CD4-positive, alpha-beta T cell treated with Interleukin-4 for 4 hours (primary cell): ENCODE measurements at regions not wholly inside any gene's neighbourhood (a gene's known extent, or its start where the extent isn't known, plus 50 kb on each side); places are given as distances from the start of the nearest gene placed in this dataset.

Experiments used
- DNase-seq: peaks from one replicate; pipeline ENCODE4 v3.0.0-alpha.2; 2020

DNA sequence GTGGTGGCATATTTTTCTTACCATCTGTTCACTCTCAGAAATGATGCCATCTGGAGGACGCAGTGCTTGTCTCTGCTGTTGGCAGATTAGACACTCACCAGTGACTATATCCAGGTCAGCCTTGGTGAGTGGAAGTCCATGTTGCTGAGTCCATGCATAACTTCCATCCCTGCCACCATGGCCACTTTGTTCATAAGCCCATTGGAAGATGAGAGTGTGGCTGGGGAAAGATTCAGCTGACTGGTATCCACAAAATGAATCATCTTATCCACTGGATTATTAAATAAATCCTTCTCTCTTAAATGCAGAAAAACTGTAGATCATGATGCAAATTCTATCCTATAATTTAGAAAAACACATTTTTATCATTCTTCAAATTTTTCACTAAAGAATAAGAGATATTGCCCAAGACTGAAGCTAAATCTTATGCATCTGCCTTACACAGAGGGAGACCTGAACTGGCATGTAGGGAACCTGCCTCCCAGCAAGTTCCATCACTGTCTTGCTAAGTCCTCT, 726.9 kb downstream of the TNS3 start:
- no peak for DNase-seq

GRCh38 chr7:46853451-46853850, 728.5 kb downstream of the TNS3 start:
- no peak for DNase-seq

- no peak for DNase-seq
These were observed 729.1 kb downstream of the TNS3 start for GRCh38 chr7:46852795-46853194.

- no peak for DNase-seq
These were observed 731.2 kb downstream of the TNS3 start for GRCh38 chr7:46850563-46851330.

DNA sequence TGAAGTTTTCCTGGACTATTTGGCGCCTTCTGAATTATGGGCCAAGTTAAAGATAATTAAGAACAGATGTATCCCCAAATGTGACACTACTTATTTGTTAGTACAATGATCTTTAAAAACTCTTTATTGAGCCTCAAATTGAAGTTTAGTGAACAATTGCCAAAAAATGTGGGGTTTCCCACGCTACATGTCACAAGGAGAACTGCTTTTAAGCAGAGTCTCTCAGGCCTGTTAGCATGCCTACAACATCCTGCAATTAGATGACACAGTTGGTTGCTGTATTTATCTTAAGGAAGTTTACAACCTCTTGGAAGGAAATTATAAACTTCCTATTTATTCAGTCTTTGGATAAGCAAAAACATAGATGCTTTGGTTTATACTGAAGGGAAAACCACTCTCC, 733.0 kb downstream of the TNS3 start:
- DNase-seq: no peak

GRCh38 chr7:46848311-46848710, 733.6 kb downstream of the TNS3 start:
- no peak for DNase-seq

DNA sequence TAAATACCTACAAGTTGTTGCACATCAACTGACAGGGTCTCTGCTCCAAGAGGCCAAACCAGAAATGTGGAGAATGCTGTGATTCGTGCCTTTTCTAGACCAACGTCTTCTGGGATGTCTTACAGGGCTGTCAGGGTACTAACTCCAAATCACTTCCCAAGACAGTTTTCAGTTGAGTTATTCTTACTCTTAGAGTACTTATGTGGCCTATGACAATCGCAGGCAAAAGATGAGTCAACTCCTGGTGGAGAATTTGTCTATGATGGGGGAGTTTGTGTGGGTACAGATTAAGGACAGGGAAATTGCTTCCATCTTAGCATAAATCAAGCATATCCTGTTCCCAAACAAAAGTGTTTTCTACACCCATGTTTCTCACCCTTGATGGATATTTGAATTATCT, 734.8 kb downstream of the TNS3 start:
- DNase-seq: no peak

DNA sequence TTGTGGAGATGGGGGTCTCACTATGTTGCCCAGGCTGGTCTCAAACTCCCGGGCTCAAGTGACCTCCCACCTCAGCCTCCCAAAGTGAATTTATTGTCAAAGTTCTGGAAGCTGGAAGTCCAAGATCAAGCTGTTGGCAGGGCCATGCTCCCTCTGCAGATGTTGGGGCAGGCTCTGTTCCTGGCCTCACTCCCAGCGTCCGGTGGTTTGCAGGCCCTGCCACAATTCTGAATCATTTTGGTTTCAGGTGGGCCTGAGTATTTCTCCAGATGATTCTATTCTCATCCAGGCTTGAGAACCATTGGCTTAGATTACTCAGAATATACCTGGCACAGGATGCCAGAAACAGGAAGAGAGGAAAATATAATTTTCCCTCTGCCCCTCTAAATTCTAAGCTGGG, 737.4 kb downstream of the TNS3 start:
- no peak for DNase-seq

GRCh38 chr7:46841248-46841647, 740.7 kb downstream of the TNS3 start:
- no peak for DNase-seq

DNA sequence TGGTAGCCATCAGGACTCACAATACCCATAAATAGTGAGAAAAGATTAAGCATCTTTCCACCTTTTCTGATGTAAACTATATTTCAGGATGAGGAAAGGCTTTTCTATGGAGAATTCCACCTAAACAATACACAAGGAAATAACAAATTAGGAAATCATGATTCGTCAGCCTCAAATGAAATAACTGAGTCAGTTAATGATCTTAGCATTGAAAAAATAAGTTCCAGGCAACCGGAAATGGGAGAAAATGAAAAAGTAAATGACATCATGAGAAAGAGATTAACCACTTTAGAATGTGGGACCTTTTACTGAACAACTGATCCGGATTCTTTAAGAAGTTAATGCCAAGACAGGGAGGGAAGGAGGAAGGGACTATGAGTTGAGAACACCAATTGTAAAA, 742.3 kb downstream of the TNS3 start:
- no peak for DNase-seq

DNA sequence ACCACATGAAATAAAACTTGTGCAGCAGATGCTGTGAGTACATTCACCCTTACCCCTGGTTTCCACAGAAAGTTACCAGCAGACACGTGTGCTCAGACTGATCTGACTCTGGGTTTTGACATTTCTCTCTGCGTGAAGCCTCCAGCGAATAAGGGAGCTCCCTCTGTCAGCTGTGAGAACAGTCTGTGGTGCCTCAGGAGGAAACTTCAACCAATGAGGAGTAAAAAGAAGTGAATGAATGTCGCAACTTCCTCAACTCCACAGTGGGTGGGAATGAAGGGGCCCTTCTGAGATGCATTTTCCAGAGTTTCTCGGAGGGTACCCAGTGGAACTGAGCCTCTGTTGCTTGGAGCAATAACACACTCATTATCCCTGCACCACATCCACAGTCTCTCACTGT, 743.4 kb downstream of the TNS3 start:
- no peak for DNase-seq

DNA sequence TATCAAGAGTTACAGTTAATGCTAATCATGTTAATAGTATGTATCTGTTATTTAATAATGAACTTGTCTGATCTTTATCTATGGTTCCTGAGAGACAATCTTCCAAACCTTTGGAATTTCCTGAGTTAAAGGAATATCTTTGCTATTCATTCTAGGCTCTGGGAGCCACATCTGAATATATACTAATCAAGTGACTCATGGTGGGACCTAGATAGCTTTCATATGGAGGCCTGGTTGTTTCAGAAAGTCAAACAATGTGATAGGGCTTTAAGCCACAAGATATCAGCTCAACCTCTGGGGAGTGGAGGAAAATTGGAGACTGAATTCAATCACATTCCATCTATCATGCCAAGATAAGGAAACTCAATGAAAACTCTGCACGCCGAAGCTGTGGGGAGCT, 746.4 kb downstream of the TNS3 start:
- no peak for DNase-seq

GRCh38 chr7:46834921-46835320, 747.0 kb downstream of the TNS3 start:
- DNase-seq: no peak

- no peak for DNase-seq
These were observed 748.7 kb downstream of the TNS3 start for GRCh38 chr7:46833197-46833596.

DNA sequence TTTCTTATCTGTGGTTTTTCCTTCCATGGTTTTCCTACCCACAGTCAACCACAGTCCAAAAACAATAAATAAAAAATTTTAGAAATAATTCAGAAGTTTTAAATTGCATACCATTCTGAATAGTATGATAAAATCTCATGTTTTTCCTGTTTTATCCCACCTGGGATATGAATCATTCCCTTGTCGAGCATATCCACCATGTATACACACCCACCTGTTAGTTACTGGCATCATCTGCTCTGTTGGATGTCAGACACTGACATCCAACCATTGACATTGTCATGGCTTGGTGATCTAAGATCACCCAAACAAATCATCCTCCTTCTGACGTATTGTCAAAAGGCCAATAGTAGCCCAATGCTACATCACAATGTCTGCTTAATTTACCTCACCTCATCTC, 749.8 kb downstream of the TNS3 start:
- DNase-seq: no peak

DNA sequence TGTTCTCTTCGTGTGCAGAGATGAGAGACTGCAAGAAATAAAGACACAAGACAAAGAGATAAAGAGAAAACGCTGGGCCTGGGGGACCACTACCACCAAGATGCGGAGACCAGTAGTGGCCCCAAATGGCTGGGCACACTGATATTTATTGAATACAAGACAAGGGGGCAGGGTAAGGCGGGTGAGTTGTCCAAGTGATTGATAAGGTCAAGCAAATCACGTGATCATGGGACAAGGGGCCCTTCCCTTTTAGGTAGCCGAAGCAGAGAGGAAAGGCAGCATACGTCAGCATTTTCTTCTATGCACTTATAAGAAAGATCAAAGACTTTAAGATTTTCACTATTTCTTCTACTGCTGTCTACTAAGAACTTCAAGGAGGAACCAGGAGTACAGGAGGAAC, 762.1 kb downstream of the TNS3 start:
- DNase-seq: no peak

GRCh38 chr7:46814516-46815250, 767.2 kb downstream of the TNS3 start:
- DNase-seq: no peak

DNA sequence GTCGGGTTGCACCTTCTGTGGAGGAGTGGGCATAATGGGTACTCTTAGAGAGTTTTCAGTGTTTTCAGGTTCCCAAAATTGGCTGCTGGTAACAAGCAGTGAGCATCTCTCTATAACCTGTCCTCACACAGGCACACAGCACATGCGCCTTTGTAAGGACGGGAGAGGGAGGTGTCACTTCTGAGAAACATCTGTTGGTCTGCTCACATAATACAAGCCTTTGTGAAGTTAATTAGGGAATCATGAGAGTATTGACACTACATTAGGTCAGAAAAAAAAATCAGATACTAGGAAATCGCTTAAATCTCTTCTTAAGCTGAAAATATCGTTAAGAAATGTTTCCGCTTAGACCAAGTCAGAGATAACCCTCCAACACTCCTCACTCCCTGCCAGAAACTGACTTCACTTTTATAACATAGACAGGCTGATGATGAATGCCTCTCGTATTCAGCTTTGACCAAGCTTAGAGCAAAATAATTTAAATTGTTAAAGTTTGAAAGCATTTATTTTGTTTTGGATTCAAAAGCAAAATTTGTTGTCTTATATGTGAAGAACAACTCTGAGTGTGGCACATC, 769.7 kb downstream of the TNS3 start:
- no peak for DNase-seq

- DNase-seq: no peak
These were observed 770.4 kb downstream of the TNS3 start for GRCh38 chr7:46811529-46811928.

GRCh38 chr7:46810986-46811385, 770.9 kb downstream of the TNS3 start:
- no peak for DNase-seq

GRCh38 chr7:46809886-46810285, 772.0 kb downstream of the TNS3 start:
- no peak for DNase-seq

DNA sequence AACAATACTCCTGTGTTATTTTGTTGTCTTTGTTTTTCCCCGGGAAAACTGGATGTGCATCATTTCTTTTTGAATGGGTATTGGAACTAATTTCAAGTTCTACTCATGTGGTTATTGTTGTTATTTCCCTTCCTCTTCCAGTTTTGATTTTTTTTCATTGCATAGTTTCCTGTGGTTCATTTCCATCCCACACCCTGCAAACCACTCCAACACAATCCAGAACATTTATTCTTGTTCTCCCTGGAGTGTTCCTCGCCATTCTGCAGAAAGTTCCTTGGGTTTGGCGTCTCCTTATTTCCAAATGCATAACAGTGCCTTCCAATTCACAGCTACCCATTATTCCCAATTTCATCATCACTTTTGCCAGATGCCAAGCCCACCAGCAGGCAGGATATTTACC, 775.1 kb downstream of the TNS3 start:
- DNase-seq: no peak

- no peak for DNase-seq
These were observed 779.4 kb downstream of the TNS3 start for GRCh38 chr7:46802479-46802878.

- no peak for DNase-seq
These were observed 790.7 kb downstream of the TNS3 start for GRCh38 chr7:46791188-46791587.
